Esophagus muscularis mucosa (tissue), 4 donors: ENCODE measurements at regions not wholly inside any gene's neighbourhood (a gene's known extent, or its start where the extent isn't known, plus 50 kb on each side); places are given as distances from the start of the nearest gene placed in this dataset.
A peak's percentile ranks its signal among the peaks of the same experiment; 100 is the strongest.
"Not testable (repeated sequence)": the region's sequence is repeated elsewhere in the genome, so short reads cannot be mapped to it uniquely, and the experiment has no call there.

Source experiments
- DNase-seq: peaks from one replicate; pipeline ENCODE4 v3.0.0-alpha.2; 2017; ENCODE audit errors: extremely low spot score
- H3K27ac ChIP-seq, 4 donors: fragments of 200-600 bp; sonication (generic); replicated peaks in 1 of 4; 1 replicate in 3 of 4; 2 replicates in 1 of 4; pipeline ENCODE4 v1.5.1; 2016 to 2019; ENCODE audit warnings: mild to moderate bottlenecking in 1 of 4
- H3K27me3 ChIP-seq, 4 donors: fragments of 200-600 bp; sonication (generic); one replicate each; pipeline versions ENCODE4 v1.5.1 to v1.6.0; 2016 to 2019
- H3K36me3 ChIP-seq, 4 donors: fragments of 200-600 bp; sonication (generic); one replicate each; pipeline ENCODE4 v1.5.1; 2016 to 2019
- H3K4me1 ChIP-seq, 4 donors: fragments of 200-600 bp; sonication (generic); one replicate each; pipeline ENCODE4 v1.5.1; 2016 to 2019
- H3K4me3 ChIP-seq, 4 donors: fragments of 200-600 bp; sonication (generic); 1 replicate in 2 of 4; 2 replicates in 2 of 4; pipeline ENCODE4 v1.5.1; 2016 to 2019; ENCODE audit warnings: mild to moderate bottlenecking in 4 of 4, moderate library complexity in 1 of 4
- H3K9me3 ChIP-seq, 4 donors: fragments of 200-600 bp; sonication (generic); 1 replicate in 3 of 4; 2 replicates in 1 of 4; pipeline ENCODE4 v1.5.1; 2016 to 2019
- EP300 ChIP-seq: sonication (generic); formaldehyde crosslinking; IDR thresholded peaks from one replicate; pipeline ENCODE4 v1.6.1; 2017; ENCODE audit warnings: antibody characterized with exemption
- POLR2A ChIP-seq: fragments of 450-650 bp; IDR thresholded peaks from one replicate; pipeline ENCODE4 v1.6.1; 2017; ENCODE audit warnings: antibody characterized with exemption, moderate library complexity, mild to moderate bottlenecking, low read depth
- POLR2AphosphoS5 ChIP-seq, 2 donors: sonication (generic); formaldehyde crosslinking; IDR thresholded peaks; one replicate each; pipeline ENCODE4 v1.6.1; 2017; ENCODE audit warnings: antibody characterized with exemption in 2 of 2
- WGBS: methylation state at CpG from one replicate; pipeline ENCODE4 v1.1.5; 2018; 5-methylcytosine and 5-hydroxymethylcytosine counted together
- intact Hi-C: fragments of 100-400 bp; cut with DNase I; formaldehyde crosslinking; loops from one replicate; pipeline ENCODE4 v1.15.1; 2023
- TF ChIP-seq, protein P1 (sequence below), 3 experiments: fragments of 200-600 bp in 2 of 3; fragments of 450-650 bp in 1 of 3; sonication (generic) in 2 of 3; IDR thresholded peaks; one replicate each; pipeline ENCODE4 v1.5.1; 2017 to 2019; ENCODE audit warnings: antibody characterized with exemption in 3 of 3, mild to moderate bottlenecking in 2 of 3, moderate library complexity in 1 of 3

DNA sequence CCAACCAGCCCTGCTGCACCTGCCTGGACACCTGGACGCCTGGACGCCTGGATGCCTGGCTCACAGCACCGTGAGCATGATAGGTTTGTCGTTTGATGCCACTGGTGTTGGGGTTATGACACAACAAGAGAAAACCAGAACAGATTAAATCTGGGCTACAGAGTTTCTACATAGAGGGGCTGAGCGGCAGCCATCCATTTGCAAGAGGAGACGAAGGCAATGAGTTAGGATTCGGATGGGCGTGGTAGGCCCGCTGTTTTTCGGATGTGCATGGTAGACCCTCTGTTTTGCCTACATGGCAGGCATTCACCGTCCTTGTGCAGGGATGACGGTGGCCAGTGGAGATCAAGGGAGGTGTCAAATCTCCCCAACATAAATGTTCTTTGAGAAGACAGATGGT is 121.5 kb upstream of the RNF32 start:
- Histone ChIP-seq H3K27me3 (no peaks in the 10 kb centered on the region), H3K9me3 (no peaks in the 10 kb centered on the region), H3K4me3 (no peak overlapping the region), H3K36me3 (no peaks in the 10 kb centered on the region), H3K27ac (no peak overlapping the region), H3K4me1 (no peaks in the 10 kb centered on the region)
- no peak for TF ChIP-seq EP300
- no peak for TF ChIP-seq POLR2AphosphoS5 (IDR thresholded peaks at IDR 0.05)
- TF ChIP-seq, protein P1, sequence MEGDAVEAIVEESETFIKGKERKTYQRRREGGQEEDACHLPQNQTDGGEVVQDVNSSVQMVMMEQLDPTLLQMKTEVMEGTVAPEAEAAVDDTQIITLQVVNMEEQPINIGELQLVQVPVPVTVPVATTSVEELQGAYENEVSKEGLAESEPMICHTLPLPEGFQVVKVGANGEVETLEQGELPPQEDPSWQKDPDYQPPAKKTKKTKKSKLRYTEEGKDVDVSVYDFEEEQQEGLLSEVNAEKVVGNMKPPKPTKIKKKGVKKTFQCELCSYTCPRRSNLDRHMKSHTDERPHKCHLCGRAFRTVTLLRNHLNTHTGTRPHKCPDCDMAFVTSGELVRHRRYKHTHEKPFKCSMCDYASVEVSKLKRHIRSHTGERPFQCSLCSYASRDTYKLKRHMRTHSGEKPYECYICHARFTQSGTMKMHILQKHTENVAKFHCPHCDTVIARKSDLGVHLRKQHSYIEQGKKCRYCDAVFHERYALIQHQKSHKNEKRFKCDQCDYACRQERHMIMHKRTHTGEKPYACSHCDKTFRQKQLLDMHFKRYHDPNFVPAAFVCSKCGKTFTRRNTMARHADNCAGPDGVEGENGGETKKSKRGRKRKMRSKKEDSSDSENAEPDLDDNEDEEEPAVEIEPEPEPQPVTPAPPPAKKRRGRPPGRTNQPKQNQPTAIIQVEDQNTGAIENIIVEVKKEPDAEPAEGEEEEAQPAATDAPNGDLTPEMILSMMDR (IDR thresholded peaks at IDR 0.05) = no peak
- no peak for TF ChIP-seq POLR2A
- 82% methylated on average over 9 of the region's 12 CpGs for WGBS
- intact Hi-C loops = no loop called here
- DNase-seq = no peak

DNA sequence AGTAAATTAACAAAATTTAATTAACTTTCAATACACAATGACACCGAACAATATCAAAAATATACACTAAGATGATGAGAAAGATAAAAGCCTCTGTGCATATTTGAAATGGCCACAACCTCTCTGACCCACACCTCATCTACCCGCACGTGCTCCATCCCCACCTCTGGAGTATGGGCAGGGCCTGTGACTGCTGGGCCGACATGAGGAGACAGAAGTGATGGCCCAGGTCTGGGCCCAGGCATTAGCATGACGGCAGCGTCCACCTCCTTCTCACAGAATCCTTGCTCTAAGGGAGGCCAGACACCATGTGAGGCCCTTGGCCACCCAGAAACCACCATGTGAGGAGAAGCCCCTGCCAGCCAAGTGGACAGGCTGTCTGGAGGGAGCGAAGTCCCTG is 122.1 kb upstream of the RNF32 start:
- no peaks in the 10 kb centered on the region for H3K36me3 ChIP-seq
- H3K4me1 ChIP-seq = no peaks in the 10 kb centered on the region
- no peaks in the 10 kb centered on the region for H3K27me3 ChIP-seq
- WGBS = 90% methylated on average over 7 of the region's 7 CpGs
- H3K9me3 ChIP-seq = no peaks in the 10 kb centered on the region
- no peak for DNase-seq
- no peak overlapping the region for H3K4me3 ChIP-seq
- TF ChIP-seq POLR2AphosphoS5 (IDR thresholded peaks at IDR 0.05) = no peak
- TF ChIP-seq POLR2A = no peak
- TF ChIP-seq EP300 = no peak
- TF ChIP-seq, protein P1 (IDR thresholded peaks at IDR 0.05) = no peak
- intact Hi-C loops = no loop called here
- H3K27ac ChIP-seq = no peak overlapping the region

DNA sequence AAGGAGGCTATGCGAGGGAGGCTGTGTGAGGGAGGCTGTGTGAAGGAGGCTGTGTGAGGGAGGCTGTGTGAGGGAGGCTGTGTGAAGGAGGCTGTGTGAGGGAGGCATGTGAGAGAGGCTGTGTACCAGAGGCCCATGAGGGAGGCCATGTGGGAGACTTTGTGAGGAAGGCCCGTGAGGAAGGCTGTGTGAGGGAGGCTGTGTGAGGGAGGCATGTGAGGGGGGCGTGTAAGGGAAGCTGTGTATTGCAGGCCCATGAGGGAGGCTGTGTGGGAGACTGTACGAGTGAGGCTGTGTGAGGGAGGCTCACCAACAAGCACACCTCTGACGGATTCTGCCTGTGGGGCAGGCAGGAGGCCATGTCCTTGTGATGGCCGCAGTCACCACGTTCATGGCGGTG is 122.7 kb upstream of the RNF32 start:
- H3K4me1 ChIP-seq, H3K4me3 ChIP-seq, H3K27me3 ChIP-seq, H3K9me3 ChIP-seq, H3K27ac ChIP-seq, intact Hi-C loops, DNase-seq, H3K36me3 ChIP-seq: not testable (repeated sequence)
- WGBS = 64% methylated on average over 7 of the region's 8 CpGs

DNA sequence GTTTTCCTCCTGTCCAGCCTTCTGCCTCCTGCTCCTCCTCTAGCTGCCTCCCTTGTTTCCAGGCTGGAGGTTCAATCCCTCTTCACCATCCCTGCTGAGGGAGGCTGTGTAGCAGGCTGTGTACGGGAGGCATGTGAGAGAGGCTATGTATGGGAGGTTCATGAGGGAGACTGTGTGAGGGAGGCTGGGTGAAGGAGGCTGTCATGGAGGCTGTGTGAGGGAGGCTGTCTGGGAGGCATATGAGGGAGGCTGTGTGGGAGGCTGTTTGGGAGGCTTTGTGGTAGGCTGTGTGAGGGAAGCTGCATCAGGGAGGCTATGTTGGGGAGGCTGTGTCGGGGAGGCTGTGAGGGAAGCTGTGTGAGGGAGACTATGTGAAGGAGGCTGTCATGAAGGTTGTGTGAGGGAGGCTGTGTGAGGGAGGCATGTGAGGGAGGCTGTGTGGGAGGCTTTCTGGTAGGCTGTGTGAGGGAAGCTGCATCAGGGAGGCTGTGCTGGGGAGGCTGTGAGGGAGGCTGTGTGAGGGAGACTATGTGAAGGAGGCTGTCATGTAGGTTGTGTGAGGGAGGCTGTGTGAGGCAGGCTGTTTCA is 123.7 kb upstream of the RNF32 start:
- intact Hi-C loops = no loop called here
- H3K4me1 ChIP-seq = no peaks in the 10 kb centered on the region
- H3K9me3 ChIP-seq = peaks cover 0 to 10% (median 0%) of the 10 kb centered on the region in 4 donors
- H3K4me3 ChIP-seq = no peak overlapping the region
- peak; percentile 45 for DNase-seq
- WGBS = 92% methylated on average over 2 of the region's 2 CpGs
- no peaks in the 10 kb centered on the region for H3K36me3 ChIP-seq
- no peak overlapping the region for H3K27ac ChIP-seq
- no peaks in the 10 kb centered on the region for H3K27me3 ChIP-seq
- TF ChIP-seq EP300 = no peak
- TF ChIP-seq, protein P1 (IDR thresholded peaks at IDR 0.05) = no peak

DNA sequence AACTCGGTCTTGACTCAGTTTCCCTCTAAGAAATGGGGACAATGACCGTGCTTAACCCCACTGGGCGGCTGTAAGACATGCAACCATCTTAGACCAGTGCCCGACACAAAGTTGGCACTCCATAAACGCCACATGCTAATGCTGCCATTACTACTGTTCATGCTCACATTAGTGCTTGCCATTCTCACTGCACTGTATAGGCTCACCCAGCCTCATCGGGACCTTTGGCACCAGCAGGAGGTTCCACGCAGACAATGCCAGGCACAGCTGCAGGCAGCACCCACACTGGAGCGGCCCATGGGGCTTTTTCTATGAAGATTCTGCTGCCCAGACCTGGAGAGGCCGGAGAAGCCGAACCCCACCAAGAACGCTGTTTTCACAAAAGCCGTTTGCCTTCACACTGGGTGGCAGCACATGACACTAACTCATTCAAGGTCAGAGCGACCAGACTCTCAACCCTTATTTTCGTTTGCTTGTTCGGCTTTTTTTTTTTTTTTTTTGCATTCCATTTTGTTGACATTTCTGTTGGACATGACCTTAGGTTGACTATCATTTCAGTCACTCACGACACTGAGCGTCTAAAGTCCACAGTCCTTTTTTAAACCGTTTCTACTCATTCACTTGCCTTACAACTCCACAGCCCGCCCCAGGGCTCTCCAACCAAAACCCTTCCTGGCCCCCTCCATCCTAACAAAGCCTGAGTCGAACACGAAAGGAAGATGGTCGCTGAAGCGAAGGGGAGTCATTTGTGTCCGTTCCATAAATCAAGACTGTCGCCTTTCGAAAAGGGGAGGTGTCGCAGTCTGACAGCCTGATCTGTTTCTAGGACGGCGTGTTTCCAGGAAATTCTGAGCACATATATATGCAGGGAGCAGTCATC is 124.4 kb upstream of the RNF32 start:
- no peak overlapping the region for H3K4me3 ChIP-seq
- peak; percentile 68 for DNase-seq
- intact Hi-C loops = no loop called here
- H3K27me3 ChIP-seq = no peaks in the 10 kb centered on the region
- no peak overlapping the region for H3K27ac ChIP-seq
- no peaks in the 10 kb centered on the region for H3K36me3 ChIP-seq
- H3K4me1 ChIP-seq = no peaks in the 10 kb centered on the region
- WGBS = 61% methylated on average over 28 of the region's 29 CpGs
- TF ChIP-seq EP300 (no peak), POLR2A (no peak), POLR2AphosphoS5 (IDR thresholded peaks at IDR 0.05) (no peak)
- TF ChIP-seq, protein P1 (IDR thresholded peaks at IDR 0.05) = no peak
- peaks cover 0 to 18% (median 6%) of the 10 kb centered on the region in 4 donors for H3K9me3 ChIP-seq
